NCI-H226 (cell line): ENCODE measurements at regions not wholly inside any gene's neighbourhood (a gene's known extent, or its start where the extent isn't known, plus 50 kb on each side); places are given as distances from the start of the nearest gene placed in this dataset.
A peak's percentile ranks its signal among the peaks of the same experiment; 100 is the strongest.
"Not testable (repeated sequence)": the region's sequence is repeated elsewhere in the genome, so short reads cannot be mapped to it uniquely, and the experiment has no call there.

Experiments used
- DNase-seq: peaks from one replicate; pipeline ENCODE4 v3.0.0-alpha.2; 2015

- not testable (repeated sequence) for DNase-seq
Measured at GRCh38 chr2:194462883-194463282, 1194.1 kb upstream of the SLC39A10 start.

GRCh38 chr2:194455358-194455757 is 1201.7 kb upstream of the SLC39A10 start:
- no peak for DNase-seq

- DNase-seq = no peak
Measured at GRCh38 chr2:194452504-194452903, 1204.5 kb upstream of the SLC39A10 start.

DNA sequence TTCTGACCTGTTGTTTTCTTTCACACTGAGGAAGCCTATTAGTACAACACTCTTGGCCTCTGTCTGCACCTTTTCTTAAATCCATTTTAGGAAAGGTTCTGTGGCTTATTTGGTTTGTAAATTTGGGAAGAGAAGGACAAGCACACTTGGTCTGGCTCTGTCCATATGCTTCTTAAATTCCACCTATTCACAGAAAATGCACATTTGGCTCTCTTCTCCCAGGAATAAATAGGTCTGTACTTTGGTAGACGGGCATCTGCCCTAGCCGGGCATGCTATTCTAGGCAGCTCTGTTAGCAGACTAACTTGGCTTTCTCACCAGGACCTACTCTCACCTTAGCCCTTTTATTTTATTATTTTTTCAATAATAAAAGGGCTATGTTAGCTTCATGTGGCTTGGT is 1211.8 kb upstream of the SLC39A10 start:
- no peak for DNase-seq

GRCh38 chr2:194443926-194444325 is 1213.1 kb upstream of the SLC39A10 start:
- DNase-seq = no peak

- no peak for DNase-seq
Measured at GRCh38 chr2:194424683-194425209, 1232.3 kb upstream of the SLC39A10 start.

DNA sequence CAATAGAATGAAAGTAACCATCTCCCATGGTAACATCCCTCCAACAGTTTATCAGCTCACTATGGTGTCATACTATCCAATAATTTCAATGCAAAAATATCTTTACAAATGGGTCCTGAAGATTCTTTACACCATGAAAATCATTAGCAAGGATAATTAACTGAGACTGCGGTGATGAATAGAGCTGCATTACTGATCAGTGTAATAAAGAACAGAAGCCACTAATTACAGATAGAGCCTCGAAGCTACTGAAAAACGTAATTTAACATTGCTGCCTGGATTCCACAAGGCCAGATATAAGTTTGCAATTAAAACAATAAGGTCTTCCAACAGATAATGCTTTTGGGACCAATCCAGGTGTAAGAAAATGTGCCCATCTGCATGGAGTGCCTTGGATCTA is 1245.8 kb upstream of the SLC39A10 start:
- DNase-seq = no peak

DNA sequence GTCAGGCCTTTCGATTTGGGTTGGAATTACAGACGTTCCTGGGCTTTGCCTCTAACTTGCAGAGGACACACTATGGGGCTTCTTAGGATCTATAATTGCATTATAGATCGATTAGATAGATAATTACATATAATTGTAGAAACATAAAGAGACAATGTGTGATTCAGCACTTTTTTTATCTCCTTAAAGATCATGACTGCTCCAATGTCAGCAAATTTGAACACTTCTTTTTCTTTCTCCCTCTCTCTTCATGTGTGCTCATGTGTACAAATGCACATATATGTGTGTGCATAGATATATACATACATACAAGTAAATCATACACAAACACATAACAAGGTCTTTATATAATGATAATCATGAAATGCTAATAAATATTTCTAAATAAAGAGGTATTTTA is 1261.2 kb upstream of the SLC39A10 start:
- no peak for DNase-seq

- no peak for DNase-seq
Measured at GRCh38 chr2:194385376-194385775, 1271.7 kb upstream of the SLC39A10 start.

DNA sequence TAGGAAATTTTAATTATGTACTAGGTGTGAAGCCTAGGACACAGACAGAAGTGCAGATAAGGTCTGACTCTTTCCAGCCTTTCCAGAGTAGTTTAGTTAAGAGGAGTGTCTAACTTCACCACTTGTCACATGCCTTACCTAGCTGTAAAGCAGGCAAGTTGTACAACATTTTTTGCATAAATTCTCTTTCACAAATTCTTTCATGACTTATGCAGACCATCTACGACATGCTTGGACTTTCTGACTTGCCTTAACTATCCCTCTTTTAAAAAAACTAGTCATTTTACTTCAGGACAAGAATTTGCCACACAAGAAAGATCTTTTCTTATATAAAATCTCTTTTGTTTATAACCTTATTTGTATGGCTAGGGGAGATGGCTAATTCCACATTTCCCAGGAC is 1273.6 kb upstream of the SLC39A10 start:
- DNase-seq = no peak

GRCh38 chr2:194382221-194382620 is 1274.8 kb upstream of the SLC39A10 start:
- DNase-seq = no peak

DNA sequence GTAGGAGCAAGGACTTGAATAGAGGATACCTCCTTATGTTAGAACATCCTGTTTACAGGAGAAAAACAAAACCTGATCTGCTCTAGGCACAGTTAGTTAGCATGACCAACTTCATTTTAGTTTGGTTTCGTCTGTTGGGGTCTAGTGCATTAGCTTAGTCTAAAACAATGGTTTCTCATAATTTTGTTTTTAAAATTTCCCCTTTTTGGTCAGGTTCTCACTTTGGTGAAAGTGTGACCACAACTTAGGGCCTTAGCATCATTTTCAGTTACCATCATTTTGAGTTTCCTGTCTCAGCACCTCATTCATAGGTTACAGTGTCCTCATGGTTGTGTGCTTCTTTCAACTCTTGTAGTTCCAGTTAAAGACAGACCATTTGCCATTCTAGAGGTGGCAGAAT is 1277.0 kb upstream of the SLC39A10 start:
- DNase-seq = no peak

DNA sequence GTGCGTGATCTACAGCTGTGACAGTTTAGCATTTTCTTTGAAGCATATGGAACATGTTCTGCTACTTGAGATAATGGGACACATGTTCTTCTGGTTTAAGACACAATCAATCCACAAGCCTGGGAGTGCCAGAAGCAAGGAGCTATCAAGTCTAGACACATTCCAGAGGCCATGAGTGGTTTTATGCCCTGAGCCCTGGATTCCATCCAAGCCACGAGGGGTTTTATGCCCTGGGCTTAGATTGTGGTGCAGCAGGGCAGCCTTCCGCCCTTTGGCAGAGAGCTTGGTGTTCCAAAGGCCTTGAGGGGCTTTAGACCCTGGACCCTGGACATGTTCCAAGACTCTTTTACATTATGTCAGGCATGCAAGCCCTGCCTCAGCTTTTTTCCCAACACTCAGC is 1289.6 kb upstream of the SLC39A10 start:
- peak; percentile 2 for DNase-seq

DNA sequence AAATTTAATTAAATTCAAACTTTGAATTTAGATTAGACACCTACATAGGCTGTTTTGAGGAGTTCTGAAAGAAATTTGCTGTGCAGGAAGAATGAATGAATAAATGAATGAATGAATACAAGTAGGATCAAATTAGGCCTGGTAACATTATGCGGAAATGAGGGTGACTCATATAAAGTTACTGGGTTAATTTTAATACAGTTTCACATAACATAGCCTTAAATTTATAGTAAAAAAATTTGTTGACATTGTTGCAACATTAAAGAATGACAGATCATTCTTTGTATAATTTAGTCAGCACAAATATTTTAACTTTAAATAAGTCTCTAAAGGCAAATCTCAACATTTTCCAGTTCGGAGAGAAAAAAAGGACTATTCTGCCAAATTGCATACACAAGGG is 1293.1 kb upstream of the SLC39A10 start:
- DNase-seq = no peak

GRCh38 chr2:194363295-194363694 is 1293.7 kb upstream of the SLC39A10 start:
- DNase-seq = no peak

GRCh38 chr2:194352505-194352904 is 1304.5 kb upstream of the SLC39A10 start:
- DNase-seq = no peak

DNA sequence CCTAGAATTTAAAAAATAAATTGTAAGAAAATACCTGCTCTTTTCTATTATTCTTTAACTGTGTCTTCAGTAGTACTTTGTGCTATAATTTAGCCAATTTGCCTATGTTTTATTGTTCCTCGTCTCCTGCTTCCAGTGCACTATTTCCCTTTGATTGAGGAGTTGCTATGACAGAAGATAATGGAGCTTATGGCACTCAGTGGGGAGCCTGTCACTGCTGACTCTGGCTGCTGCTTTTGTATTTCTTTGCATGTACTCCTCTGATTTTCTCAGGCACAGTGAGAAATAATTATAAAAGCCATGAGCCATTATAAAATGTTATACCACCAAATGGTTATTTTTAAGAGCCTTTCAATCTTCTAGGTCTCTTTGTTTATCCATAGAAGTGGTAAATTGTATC is 1310.8 kb upstream of the SLC39A10 start:
- DNase-seq = no peak

- DNase-seq = no peak
Measured at GRCh38 chr2:194345347-194345746, 1311.7 kb upstream of the SLC39A10 start.

- no peak for DNase-seq
Measured at GRCh38 chr2:194343167-194343566, 1313.9 kb upstream of the SLC39A10 start.

DNA sequence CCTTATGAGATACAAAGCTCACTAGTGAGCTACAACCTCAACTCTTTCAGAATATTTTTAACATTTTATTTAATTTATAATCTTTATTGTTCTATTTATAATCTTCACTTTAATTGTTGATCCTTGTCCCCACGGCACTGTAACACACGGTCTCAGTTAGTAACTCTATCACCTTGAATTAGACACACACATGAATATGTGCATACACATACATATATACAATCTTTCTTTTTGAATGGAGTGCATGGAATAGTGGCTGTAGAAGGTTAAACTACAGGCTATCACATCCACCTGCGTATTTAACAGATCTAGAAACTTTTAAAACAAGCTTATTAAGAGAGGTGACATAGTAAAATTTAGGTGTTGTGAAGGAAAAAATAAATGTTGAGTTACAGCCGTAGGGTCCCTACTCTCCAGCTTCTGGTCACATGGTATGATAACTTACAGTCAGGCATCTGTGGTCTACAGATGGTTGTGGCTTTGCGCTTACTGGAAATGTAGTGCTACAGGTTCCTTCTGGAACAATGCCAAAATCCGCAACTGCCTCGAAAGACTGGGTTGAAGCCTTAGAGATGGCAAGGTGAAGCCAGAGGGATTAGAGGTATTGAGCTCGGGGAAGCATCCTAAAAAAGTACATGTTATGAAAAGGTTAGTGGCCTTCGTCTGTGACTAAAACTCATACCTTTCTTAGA is 1324.1 kb upstream of the SLC39A10 start:
- DNase-seq = no peak

DNA sequence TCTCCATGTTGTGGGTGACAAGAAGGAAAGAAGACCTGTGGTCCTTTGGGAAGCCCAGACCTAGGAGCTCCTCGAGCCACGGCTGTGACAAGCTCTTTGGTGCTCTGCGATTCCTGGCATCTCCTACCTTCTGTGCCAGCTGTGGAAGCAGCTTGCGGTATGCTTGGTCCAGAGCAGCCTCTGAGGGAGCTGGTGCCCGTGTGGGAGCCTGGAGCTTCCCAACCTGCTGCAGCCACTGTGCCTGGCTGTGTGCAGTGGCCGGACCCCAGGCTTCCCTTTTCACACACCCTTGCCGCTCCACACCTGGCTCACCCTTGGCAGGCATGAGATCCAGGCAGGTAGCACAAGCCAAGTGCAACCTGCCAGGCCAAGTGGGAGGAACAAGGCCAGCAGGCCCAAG is 1328.6 kb upstream of the SLC39A10 start:
- DNase-seq = no peak

DNA sequence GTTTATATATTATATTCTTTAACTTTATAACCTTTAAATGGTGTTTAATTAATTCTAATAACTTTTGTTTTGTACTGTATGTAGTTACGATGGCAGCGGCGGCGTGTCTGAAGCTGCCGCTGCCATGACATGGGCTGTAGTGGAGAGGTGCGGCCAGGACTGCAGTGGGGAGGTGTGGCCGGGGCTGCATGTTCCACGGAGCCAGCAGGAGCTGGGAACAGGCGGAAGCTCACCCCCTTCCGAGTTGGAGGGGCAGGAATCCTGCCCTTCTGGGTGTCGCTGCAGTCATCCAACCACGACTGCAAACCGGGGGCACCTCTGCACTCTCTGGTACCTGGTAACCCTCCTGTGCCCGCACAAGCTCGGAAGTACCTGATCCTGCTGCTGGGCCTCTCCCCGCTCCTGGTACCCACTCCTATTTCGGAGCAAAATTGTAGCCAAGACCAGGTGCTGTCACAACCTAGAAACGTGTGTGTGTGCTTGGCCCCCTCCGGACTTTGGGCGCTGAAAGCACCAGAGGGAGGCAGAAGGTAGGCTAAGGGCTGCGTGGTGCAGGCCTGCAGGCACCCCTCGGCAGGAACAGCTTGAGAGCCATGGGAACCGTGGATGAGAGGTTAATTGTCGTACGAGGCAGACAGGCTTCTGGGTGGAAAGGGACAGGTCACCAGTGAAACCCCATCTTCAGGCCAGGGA is 1329.7 kb upstream of the SLC39A10 start:
- DNase-seq = no peak

- DNase-seq = no peak
Measured at GRCh38 chr2:194323740-194324139, 1333.3 kb upstream of the SLC39A10 start.

- DNase-seq = no peak
Measured at GRCh38 chr2:194320520-194320919, 1336.5 kb upstream of the SLC39A10 start.
